ENCODE measurements at regions not wholly inside any gene's neighbourhood (a gene's known extent, or its start where the extent isn't known, plus 50 kb on each side); places are given as distances from the start of the nearest gene placed in this dataset.
"Not testable (repeated sequence)": the region's sequence is repeated elsewhere in the genome, so short reads cannot be mapped to it uniquely, and the experiment has no call there.

DNA sequence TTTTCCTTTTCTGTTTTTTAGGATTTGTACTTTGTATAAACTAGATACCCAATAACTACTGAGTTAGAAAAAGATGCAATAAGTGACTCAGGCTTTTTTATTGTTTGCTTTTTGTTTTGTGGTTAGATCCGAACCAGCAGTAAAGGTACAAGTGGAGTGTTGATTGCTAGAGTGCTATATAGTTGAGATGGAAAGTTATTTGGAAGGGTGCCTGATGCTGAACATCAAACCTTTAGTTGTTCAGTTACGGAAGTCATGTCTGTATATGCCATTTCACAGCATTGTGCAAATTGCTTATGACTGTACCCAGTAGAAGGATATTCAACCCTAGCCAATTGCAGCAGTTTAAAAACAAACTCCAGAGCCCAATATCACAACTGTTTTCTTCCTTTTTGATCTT is 285.1 kb downstream of the MAT2B start:
- no peak for DNase-seq

DNA sequence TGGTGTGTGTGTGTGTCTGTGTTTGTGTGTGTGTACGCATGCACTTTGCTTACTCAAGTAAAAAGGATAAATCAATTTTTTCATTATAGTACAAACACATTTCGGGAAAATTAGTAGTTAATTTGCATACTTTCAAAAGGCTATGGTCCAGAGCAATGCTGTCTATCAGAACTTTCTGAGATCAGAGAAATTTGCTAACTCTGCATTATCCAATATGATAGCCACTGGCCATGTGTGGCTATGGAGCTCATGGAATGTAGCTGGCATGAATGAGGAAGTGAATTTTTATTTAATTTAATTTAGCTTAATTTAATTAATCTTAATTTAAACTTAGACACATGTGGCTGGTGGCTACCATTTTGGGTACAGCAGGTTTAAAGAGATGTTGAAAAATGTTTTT is 289.6 kb downstream of the MAT2B start:
- DNase-seq, result no peak

DNA sequence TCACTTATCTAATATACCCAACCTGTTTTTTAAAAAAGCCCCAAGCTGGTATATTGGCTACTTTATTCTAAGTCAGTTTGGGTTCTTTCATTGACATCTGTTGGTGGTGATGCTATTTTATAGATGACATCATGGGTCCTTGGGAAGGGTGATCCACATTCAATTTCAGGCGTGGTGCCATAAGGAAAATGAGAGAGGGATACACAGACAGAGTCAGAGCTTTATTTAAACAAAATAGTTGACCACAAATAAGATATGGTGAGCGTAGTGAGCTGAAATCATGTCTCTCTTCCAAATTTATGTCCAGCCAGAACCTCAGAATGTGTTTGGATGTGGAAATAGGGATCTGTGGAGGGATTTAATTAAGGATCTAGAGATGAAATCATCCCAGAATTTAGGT is 302.4 kb downstream of the MAT2B start:
- DNase-seq, result peak; percentile 51

DNA sequence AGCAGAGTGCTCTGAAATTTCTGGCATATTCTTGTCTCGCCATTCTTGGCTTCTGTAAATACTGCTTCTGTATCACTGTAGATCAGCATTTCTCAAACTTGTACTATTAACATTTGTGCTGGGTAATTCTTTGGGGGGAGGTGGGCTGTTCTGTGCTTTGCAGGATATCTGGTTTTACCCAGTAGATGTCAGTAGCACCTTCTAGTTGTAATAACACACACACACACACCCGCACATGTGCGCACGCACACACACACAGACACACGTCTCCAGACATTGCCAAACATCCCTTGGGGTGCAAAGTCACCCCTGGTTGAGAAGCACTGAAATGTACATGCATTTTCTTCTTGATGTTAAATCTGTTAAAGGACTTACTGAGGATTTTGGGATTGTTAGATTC is 304.1 kb downstream of the MAT2B start:
- peak; percentile 55 for DNase-seq

DNA sequence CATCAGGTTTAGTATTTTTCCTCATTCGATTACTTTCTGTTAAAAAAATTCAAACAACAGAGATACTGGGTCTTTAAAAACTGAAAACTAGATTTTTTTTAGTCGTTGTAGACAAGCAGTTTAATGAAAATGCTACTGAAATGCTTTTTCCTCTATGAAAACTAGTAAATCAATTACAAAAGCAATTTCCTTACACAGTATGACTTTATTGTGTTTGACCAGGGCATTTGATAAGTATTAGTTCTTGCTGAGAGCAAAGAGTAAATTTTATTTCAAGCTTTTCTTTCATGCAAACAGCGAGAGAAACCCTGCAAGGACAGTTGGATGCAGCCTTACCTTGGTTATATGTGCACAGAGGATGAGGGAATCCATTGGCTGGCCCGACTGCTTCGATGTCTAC is 308.5 kb downstream of the MAT2B start:
- no peak for DNase-seq

DNA sequence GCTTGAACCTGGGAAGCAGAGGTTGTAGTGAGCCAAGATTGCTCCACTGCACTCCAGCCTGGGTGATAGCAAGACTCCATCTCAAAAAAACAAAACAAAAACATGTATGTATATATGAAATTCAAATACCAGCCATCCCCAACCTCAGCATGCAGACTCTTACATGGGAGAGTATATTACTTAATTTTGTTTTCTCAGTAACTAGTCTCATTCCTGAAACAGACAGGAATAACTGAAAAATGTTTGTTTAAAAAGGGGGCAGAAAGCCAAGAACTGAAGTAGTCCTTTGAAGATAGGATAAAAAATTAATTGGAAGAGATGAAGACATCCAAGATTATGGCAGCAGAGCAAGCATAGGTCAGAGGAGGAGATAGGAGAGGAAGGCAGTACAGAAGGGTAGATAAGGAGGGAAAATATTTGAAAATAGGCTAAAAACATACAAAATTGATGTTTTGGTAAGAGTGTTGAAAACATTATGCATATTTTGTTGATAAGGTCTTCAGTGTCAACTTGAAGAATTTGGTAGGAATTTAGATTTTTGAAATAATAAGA is 309.9 kb downstream of the MAT2B start:
- DNase-seq, result peak; percentile 6

DNA sequence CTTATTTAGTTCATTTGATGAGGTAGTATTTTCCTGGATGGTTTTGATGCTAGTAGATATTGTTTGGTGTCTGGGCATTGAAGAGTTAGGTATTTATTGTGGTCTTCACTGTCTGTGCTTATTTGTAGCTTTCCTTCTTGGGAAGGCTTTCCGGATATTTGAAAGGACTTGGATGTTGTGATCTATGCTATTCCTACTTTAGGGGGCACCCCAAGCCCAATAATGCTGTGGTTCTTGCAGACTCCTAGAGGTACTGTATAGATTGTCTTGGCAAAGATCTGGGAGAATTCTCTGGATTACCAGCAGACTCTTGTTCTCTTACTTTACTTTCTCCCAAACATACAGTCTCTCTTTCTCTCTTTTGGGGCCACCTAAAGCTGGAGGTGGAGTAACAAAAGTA is 315.7 kb downstream of the MAT2B start:
- DNase-seq, result peak; percentile 5

DNA sequence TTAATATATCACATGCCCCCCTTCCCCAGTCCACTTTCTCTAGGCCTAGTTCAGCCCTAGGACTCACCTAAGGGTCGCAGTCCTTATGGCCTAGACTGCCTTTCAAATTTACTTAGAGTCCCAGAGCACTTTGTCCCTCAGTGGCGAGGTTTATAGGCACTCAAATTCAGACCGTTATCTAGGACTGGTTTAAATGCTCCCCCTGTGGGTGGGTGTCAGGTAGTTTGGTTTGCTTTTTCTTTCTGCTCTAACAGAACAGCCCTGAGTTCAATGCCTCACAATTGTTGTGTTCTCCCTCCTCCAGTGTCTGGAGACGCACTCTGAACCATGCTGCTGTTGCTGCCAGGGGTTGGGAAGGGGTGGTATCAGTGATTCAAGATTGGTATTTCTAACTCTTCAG is 317.1 kb downstream of the MAT2B start:
- DNase-seq, result no peak

DNA sequence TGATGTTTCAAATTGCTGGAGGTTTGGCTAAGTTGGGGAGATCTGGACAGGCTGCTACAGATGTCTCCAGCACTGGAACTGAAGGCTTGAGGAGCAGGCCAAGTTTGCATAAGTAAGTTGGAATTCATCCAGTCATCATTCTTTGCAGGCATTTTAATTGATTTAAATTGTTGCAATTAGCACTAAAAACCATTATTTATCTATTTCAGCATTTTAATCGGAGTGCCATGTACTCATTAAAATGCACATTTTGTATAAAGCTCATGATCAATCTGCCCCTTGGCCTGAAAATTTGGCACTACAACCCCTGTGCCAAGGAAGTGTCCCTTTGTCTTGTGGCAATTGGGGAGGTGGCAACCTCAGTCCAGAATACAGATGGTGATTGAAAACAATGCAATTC is 320.2 kb downstream of the MAT2B start:
- no peak for DNase-seq

DNA sequence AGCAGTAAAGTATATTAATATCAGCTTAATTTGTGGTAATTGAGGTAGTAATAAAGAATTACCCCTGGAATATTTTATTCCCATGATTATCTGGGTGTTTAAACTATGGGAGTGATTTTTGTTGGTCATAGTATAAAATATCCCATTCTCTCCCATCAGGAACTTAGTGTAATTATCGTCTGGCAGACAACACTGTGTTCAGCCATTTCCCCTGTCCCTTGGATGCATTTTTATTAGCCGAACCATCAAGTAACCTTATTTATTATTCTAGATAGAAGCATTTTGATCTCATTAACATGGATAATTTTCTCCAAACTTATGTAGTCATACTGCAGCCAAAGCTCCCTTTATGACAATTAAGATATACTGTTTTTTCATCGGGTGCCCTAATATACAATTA is 320.8 kb downstream of the MAT2B start:
- DNase-seq, result no peak

DNA sequence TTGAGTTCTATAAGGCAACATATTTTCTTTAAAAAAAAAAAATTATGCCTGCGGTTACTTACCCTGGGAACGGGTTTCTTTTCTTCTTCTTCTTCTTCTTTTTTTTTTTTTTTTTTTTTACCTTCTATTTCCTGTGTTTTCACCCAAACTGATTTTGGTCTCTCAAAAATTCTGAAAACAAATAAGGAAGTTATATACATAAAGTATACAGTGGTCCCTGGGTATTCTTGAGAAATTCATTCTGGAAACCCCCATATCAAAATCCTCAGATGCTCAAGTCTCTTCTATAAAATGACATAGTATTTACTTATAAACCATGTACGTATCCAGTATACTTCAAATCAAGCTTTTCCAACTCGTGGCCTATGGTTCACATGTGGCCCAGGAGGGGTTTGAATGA is 326.7 kb downstream of the MAT2B start:
- no peak for DNase-seq

DNA sequence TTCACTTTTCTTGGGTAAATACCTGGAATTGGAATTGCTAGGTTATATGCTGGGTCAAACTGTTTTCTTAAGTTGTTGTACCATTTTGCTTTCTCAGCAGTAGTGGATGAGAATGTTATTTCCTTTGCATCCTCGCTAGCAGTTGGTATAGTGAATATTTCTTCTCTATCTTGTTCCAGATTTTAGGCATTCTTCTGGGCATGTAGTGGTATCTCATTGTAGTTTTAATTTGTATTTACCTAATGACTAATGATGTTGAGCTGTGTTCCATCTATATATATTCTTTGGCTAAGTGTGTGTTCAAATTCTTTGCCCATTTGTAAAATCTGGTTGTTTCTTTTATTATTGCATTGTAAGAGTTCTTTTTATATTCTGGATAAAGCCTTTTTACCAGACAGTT is 333.3 kb downstream of the MAT2B start:
- DNase-seq, result peak; percentile 20

DNA sequence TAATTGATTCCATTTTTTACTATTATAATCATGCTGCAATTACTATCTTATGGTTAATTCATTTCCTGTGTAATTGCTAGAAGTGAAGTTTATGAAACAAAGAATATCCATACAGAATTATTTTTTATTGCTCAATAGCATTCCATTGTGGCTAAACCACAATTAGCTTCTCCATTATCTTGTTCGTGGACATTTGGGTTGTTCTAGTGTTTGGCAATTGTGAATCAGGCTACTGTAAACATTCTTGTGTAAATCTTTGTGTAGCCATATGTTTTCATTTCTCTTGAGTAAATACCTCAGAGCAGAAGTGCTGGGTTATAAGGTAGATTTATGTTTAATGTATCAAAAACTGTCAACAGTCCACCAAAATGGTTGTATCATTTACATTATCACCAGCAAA is 341.1 kb downstream of the MAT2B start:
- peak; percentile 68 for DNase-seq

DNA sequence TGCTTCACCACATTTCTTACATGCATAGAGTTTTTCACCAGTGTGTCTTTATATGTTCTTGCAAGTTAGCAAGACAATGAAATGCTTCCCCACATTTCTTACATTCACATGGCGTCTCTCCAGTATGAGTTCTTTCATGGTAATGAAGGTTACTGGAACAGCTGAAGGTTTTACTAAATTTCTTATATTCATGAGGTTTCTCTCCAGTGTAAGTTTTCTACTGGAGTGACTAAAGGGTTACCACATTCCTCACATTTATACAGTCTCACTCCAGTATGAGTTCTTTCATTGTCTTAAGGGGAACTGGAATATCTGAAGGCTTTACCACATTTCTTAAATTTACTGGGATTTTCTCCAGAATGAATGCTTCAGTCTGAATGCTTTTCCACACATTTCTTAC is 350.3 kb downstream of the MAT2B start:
- DNase-seq, result no peak

DNA sequence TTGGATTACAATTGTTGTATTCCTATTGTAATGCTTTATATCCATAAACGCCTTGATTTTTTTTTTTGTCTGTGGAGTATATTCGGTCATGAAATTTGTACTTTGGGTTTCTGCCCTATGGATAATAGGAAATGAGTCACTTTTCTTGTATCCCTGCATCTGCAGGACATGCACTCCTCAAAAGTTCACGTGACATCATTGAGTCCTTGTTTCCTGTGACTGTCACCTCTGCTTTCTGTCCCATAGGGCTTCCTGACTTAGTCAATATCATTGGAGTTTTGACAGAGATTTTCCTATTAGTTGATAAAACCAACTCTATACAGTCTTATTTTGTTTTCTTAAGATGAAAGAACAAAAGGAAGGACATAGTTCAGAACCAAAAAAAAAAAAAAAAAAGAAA is 356.3 kb downstream of the MAT2B start:
- DNase-seq, result no peak

DNA sequence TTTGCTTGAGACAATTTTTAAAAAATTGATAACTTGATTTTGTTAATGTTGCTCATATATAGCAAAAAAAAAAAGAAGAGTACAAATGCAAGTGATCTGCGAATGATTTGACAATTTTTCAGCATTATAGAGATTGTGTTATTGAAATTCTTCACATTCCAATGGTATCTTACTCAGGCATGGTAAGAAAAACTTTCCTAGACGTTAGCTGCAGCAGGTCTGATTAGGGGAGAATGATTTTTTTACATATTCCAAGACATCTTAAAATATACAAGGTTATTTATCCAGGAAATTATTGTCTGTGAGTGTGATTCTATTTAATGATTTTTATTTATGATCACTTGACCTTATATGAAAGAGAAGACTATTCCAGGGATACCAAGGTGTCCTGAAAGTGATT is 361.9 kb downstream of the MAT2B start:
- peak; percentile 56 for DNase-seq

DNA sequence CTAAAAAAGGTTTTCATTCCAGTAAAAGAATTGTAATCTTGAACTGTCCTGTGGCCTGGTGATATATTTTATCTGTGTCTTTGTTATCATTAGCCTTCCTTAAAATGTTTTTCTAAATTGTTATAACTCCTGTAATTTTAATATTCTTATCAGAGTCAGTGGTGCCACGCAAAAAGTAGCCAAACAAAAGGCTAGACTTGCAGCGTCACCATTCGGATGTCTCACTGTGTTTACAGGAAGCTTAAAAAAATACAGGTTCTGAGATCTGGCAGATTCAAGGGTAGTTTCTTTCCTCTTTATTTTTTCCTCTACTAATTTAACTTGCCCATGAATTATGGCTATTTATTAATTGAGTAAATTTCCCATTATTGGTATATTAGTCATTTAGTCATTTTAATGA is 362.3 kb downstream of the MAT2B start:
- DNase-seq, result no peak

DNA sequence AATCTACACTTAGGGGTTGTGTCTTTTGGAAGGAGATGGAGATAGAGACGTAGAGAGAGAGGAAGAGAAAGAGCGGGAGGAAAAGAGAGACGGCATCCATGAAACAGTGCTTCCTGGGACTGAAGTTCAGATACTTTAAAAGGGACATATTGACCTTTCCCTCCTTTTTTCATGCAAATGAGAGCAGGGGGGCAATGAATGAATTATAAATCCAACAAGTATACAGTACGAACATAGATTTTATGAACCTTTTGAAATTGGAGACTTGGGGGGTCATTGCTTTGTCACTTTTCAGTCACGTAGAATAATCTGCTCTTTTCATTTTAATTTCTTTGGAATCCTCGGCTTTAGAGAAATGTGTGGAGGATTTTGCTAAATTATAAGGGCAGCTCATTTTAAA is 364.2 kb downstream of the MAT2B start:
- no peak for DNase-seq

DNA sequence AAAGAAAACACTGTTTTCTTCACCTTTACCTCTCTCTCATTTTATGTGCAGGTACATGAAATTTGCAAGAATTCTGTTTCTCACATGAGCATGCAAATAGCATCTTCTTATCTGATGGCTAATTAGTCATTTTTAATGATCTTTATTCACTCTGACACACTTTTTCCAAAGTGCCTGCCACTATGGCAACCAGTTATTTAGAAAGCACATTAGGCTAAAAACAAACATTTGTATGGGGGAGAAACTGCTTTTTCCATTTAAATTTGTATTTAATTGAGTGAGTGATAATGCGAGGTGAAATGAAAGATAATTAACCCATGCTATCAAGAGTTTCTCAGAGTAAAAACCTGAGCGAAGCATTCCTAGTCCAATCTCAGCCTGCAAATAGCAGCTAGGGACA is 365.0 kb downstream of the MAT2B start:
- no peak for DNase-seq

DNA sequence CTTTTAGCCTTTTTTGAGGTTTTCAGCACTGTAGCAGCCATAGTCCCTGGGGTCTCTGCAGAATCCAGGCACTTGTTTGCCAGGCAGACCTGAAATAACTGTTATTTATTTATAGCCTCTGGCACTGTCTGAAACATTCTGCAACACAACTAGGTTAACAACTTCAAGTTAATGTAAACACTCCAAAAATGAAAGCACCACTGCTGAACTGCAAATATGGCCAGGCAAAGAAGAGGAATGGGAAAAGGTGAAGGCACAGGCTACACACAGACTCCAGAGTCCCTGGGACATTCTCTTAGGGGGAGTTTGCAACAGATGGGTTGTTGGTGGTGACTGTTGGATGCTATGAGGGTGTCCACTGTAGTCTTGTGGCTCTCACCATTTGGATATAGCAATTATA is 369.0 kb downstream of the MAT2B start:
- no peak for DNase-seq

DNA sequence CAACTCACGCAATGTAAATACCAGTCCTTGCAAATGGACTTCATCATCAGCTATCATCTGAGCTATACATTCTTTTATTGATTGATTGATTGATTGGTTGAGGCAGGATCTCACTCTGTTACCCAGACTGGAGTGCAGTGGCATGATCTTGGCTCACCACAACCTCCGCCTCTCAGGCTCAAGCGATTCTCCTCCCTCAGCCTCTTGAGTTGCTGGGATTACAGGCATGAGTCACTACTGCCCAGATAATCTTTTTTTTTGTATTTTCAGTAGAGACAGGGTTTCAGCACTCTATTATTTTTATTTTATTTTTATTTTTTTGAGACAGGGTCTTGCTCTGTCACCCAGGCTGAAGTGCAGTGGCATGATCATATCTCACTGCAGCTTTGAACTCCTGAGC is 369.5 kb downstream of the MAT2B start:
- not testable (repeated sequence) for DNase-seq

DNA sequence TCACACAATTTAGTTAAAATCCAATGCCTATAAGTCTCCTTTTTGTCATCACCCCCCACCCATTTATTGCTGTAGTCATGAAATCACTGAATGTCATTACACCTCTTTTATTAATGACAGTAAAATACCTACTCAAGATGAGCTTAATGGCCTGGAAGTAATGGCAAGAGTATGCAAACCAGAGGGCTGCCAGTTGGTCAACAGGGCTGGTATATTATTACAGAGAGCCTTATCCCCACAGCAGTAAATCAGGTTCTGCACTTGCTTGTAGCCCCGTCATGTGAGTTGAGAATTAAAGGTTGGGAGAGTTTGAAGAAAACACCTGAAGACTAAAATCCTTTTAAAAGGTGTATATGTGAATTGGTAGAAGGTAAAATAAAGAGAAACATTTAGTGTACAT is 372.4 kb downstream of the MAT2B start:
- no peak for DNase-seq

DNA sequence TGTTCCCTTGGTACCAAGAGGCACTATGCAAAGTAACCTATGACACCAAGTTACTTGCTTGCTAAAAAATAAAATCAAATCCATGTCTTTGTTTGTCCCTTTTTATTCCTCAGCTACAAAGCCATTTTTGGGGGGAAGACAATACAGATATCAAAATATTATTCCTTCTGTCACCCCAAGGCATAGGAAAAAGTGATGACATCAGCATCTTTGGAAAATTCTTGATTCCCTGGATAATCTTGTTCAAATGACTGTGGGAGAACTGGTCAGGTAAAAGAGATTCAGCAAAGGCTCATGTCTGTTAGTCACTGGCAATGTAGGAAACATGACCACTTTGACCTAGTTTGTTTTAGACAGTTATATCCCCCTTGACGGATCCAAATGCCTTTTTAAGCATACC is 373.1 kb downstream of the MAT2B start:
- no peak for DNase-seq

DNA sequence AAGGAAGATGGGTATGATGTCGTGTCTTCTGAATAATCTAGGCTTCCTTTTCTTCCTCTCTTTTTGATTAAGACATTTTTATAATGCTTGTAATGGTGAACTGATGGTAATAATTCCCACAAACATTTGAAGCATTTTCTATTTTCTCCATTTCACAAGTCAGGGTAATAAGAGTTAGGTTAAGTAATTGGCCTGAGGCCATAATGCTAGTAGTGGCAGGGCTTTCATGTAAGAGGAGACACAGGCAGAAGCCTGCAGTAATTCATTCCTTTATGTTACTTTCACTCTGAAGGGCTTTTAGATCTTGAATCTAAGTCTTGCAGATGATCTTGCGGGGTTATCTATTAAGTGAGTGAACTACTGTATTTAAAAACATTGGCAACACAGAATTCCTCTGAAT is 374.9 kb downstream of the MAT2B start:
- DNase-seq, result peak; percentile 93

DNA sequence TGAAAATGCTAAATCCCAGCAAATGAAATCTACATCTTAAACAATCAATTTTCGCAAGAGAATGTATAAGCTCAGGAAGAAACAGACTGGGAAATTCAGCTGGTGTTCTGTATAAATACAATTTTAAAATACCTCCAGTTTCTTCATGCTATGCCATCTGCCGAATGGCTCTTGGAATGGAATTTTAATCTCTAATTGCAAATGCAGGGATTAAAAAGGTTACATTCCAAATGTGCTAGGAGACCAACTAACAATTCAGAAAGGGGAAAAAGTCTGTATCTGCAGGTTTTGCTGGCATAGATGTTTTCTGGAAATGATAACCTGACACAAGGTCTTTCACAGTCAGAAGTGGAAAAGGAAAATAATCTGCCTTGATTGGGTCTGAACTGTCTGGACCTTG is 379.7 kb downstream of the MAT2B start:
- DNase-seq, result no peak

DNA sequence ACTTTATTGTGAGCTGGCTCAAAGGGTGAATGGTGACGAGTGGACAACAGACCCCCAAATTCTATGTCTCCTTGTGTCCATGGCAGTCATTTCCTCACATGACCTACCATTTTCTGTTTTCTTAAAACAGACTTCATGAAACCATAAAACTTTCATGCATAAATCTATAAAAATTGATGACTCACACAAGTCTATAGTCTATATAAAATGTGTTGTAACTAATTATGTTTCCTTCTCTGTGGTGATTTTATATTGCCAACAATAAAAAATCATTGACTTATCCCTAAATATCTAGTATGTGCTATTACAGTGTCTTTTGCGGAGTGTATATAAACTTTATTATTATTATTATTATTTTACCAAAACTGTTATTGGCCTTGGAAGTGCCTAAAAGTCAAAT is 382.4 kb downstream of the MAT2B start:
- no peak for DNase-seq

Data from fibroblast of skin of abdomen (primary cell).